PC-9 (cell line): ENCODE measurements at regions not wholly inside any gene's neighbourhood (a gene's known extent, or its start where the extent isn't known, plus 50 kb on each side); places are given as distances from the start of the nearest gene placed in this dataset.

Experiments used
- EZH2 ChIP-seq: fragments of 200-600 bp; sonication (generic); IDR thresholded peaks from 2 replicates; pipeline ENCODE4 v1.8.0; 2017; ENCODE audit warnings: antibody characterized with exemption, low read depth
- TF ChIP-seq, protein P1 (sequence below): fragments of 200-600 bp; sonication (generic); conservative IDR thresholded peaks from 2 replicates; pipeline ENCODE4 v1.6.1; 2017; ENCODE audit warnings: mixed run types, antibody characterized with exemption, mild to moderate bottlenecking, moderate library complexity

DNA sequence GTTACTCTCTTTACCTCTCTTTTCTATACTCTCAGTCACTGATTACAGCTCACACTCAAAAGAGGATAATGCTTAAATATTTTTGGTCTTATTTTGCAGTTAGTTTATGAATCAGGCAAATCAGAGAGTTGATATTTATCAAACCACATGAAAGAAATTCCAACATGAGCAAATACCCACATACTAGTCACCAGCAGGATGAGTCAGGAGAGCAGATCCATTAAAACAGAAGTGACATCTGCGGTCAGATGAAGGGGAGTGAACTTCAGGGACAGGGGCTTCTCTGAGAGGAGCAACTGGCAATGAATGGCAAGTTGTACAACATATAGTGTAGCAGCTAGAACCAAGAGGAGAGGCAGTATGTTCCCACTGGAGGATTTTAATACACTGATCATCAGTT, 258.7 kb downstream of the SYT10 start:
- TF ChIP-seq, protein P1, sequence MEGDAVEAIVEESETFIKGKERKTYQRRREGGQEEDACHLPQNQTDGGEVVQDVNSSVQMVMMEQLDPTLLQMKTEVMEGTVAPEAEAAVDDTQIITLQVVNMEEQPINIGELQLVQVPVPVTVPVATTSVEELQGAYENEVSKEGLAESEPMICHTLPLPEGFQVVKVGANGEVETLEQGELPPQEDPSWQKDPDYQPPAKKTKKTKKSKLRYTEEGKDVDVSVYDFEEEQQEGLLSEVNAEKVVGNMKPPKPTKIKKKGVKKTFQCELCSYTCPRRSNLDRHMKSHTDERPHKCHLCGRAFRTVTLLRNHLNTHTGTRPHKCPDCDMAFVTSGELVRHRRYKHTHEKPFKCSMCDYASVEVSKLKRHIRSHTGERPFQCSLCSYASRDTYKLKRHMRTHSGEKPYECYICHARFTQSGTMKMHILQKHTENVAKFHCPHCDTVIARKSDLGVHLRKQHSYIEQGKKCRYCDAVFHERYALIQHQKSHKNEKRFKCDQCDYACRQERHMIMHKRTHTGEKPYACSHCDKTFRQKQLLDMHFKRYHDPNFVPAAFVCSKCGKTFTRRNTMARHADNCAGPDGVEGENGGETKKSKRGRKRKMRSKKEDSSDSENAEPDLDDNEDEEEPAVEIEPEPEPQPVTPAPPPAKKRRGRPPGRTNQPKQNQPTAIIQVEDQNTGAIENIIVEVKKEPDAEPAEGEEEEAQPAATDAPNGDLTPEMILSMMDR, result no peak
- TF ChIP-seq EZH2, result no peak
